SK-N-SH (cell line): ENCODE measurements at regions not wholly inside any gene's neighbourhood (a gene's known extent, or its start where the extent isn't known, plus 50 kb on each side); places are given as distances from the start of the nearest gene placed in this dataset.

Experiments
- CTCF ChIA-PET: fragments of 300-600, 350-600 bp; formaldehyde crosslinking; extraction: SDS; loops from one replicate; lab custom pipeline; 2021; lab: Yijun Ruan, JAX
- POLR2A ChIA-PET: fragments of 350-600 bp; sonication (Branson Sonifier 250); formaldehyde crosslinking; extraction: SDS; loops from one replicate; lab custom pipeline; 2020; ENCODE audit warnings: antibody characterized with exemption, inconsistent platforms; lab: Yijun Ruan, JAX
- DNase-seq: peaks from one replicate; pipeline ENCODE4 v3.0.0; 2012
- H2AFZ ChIP-seq: fragments of 200-600 bp; sonication (generic); 2 replicates; pipeline ENCODE4 v1.8.1; 2016; ENCODE audit warnings: antibody characterized with exemption, mild to moderate bottlenecking, low read depth
- H3F3A ChIP-seq: fragments of 200-600 bp; sonication (generic); replicated peaks from 2 replicates; pipeline ENCODE3; 2016; ENCODE audit warnings: antibody characterized with exemption, mild to moderate bottlenecking; ENCODE audit not compliant: insufficient read depth
- H3K27ac ChIP-seq, 2 experiments: fragments of 200-500 bp in 1 of 2; fragments of 200-600 bp in 1 of 2; sonication (Bioruptor generic) in 1 of 2; sonication (generic), shearing (Covaris generic) in 1 of 2; 2 replicates each; pipeline versions ENCODE4 v1.5.1 to v1.6.1; 2014 to 2016; ENCODE audit warnings: low read depth in 2 of 2, inconsistent platforms in 1 of 2, low read length in 1 of 2, mild to moderate bottlenecking in 1 of 2, mixed read lengths in 1 of 2
- H3K27me3 ChIP-seq: fragments of 200-600 bp; sonication (generic), shearing (Covaris generic); 2 replicates; pipeline ENCODE4 v1.6.1; 2016; ENCODE audit warnings: mixed run types; ENCODE audit not compliant: insufficient read depth
- H3K36me3 ChIP-seq, 2 experiments: fragments of 200-500 bp in 1 of 2; fragments of 200-600 bp in 1 of 2; sonication (Bioruptor generic) in 1 of 2; sonication (generic) in 1 of 2; replicated peaks in 1 of 2; 2 replicates each; pipeline versions ENCODE3 to v1.5.1; 2014 to 2016; ENCODE audit warnings: low read length in 1 of 2, mild to moderate bottlenecking in 1 of 2; ENCODE audit not compliant: insufficient read depth in 2 of 2, control insufficient read depth in 1 of 2
- H3K4me1 ChIP-seq, 2 experiments: fragments of 200-500 bp in 1 of 2; fragments of 200-600 bp in 1 of 2; sonication (Bioruptor generic) in 1 of 2; sonication (generic), shearing (Covaris generic) in 1 of 2; 2 replicates each; pipeline versions ENCODE4 v1.5.1 to v1.6.1; 2014 to 2016; ENCODE audit warnings: low read depth in 1 of 2, low read length in 1 of 2, mixed run types in 1 of 2; ENCODE audit not compliant: insufficient read depth in 2 of 2, control insufficient read depth in 1 of 2
- H3K4me2 ChIP-seq: fragments of 200-600 bp; sonication (generic), shearing (Covaris generic); 2 replicates; pipeline ENCODE4 v1.6.1; 2017; ENCODE audit warnings: mixed run types
- H3K4me3 ChIP-seq, 2 experiments: fragments of 200-500 bp in 1 of 2; fragments of 200-600 bp in 1 of 2; sonication (Bioruptor generic) in 1 of 2; sonication (generic), shearing (Covaris generic) in 1 of 2; 2 replicates each; pipeline versions ENCODE4 v1.5.1 to v1.8.1; 2014 to 2016; ENCODE audit warnings: low read depth in 2 of 2, inconsistent platforms in 1 of 2, low read length in 1 of 2, mild to moderate bottlenecking in 1 of 2, mixed read lengths in 1 of 2, moderate library complexity in 1 of 2
- H3K79me2 ChIP-seq: fragments of 200-600 bp; sonication (generic); 2 replicates; pipeline ENCODE4 v1.8.1; 2017; ENCODE audit warnings: mild to moderate bottlenecking; ENCODE audit not compliant: insufficient read depth
- H3K9ac ChIP-seq: fragments of 200-600 bp; sonication (generic); 2 replicates; pipeline ENCODE4 v1.6.1; 2017; ENCODE audit warnings: mixed run types
- H3K9me2 ChIP-seq: fragments of 200-600 bp; sonication (generic); 2 replicates; pipeline ENCODE4 v1.6.1; 2017; ENCODE audit warnings: mixed run types
- H3K9me3 ChIP-seq: fragments of 200-600 bp; sonication (generic); 2 replicates; pipeline ENCODE4 v1.6.1; 2017; ENCODE audit warnings: mixed run types, mild to moderate bottlenecking, moderate library complexity
- H4K20me1 ChIP-seq: fragments of 200-600 bp; sonication (generic); 2 replicates; pipeline ENCODE4 v1.6.1; 2017; ENCODE audit warnings: mild to moderate bottlenecking, mixed run types; ENCODE audit not compliant: insufficient read depth
- FOXJ3 ChIP-seq: sonication (generic); formaldehyde crosslinking; IDR thresholded peaks from 2 replicates; pipeline ENCODE4 v1.5.1; 2020; ENCODE audit warnings: mild to moderate bottlenecking, missing genetic modification reagents
- FOXM1 ChIP-seq: IDR thresholded peaks from 2 replicates; pipeline ENCODE4 v1.4.0; 2012; ENCODE audit warnings: low read depth, mild to moderate bottlenecking
- NFIC ChIP-seq: IDR thresholded peaks from 2 replicates; pipeline ENCODE4 v1.4.0; 2012; ENCODE audit warnings: borderline replicate concordance
- NRF1 ChIP-seq: IDR thresholded peaks from 2 replicates; pipeline ENCODE4 v1.6.1; 2012; ENCODE audit warnings: low read depth, mild to moderate bottlenecking, low read length
- RAD21 ChIP-seq: IDR thresholded peaks from 2 replicates; pipeline ENCODE4 v1.6.1; 2012; ENCODE audit warnings: mild to moderate bottlenecking, low read length
- RCOR1 ChIP-seq: fragments of 150-350 bp; IDR thresholded peaks from 2 replicates; pipeline ENCODE4 v1.6.1; 2017; ENCODE audit warnings: antibody characterized with exemption, low read length
- RFX5 ChIP-seq: IDR thresholded peaks from 2 replicates; pipeline ENCODE4 v1.6.1; 2012; ENCODE audit warnings: mild to moderate bottlenecking, improper control_type of control experiment, low read length
- RXRA ChIP-seq: IDR thresholded peaks from 2 replicates; pipeline ENCODE4 v1.4.0; 2012; ENCODE audit warnings: low read depth, mild to moderate bottlenecking, borderline replicate concordance
- SIN3A ChIP-seq: IDR thresholded peaks from 2 replicates; pipeline ENCODE4 v1.6.1; 2012; ENCODE audit warnings: low read depth, mild to moderate bottlenecking, low read length, moderate library complexity, borderline replicate concordance
- SMC3 ChIP-seq: IDR thresholded peaks from 2 replicates; pipeline ENCODE4 v1.6.1; 2012; ENCODE audit warnings: low read depth, low read length, improper control_type of control experiment
- TCF12 ChIP-seq: IDR thresholded peaks from 2 replicates; pipeline ENCODE4 v1.4.0; 2012
- YY1 ChIP-seq: IDR thresholded peaks from 2 replicates; pipeline ENCODE4 v1.4.0; 2012; ENCODE audit warnings: low read depth, mild to moderate bottlenecking
- WGBS: methylation state at CpG from one replicate; pipeline ENCODE4 v1.1.6; 2017; ENCODE audit warnings: low lambda C conversion rate; 5-methylcytosine and 5-hydroxymethylcytosine counted together
- TF ChIP-seq, protein P1 (sequence below): fragments of 150-350 bp; IDR thresholded peaks from 2 replicates; pipeline ENCODE4 v1.6.1; 2017; ENCODE audit warnings: antibody characterized with exemption, low read length, low read depth, borderline replicate concordance
- TF ChIP-seq, protein P2 (sequence below): IDR thresholded peaks from 2 replicates; pipeline ENCODE4 v1.4.0; 2012; ENCODE audit warnings: low read depth, borderline replicate concordance
- TF ChIP-seq, protein P3 (sequence below): IDR thresholded peaks from 2 replicates; pipeline ENCODE4 v1.4.0; 2012; ENCODE audit warnings: low read depth
- TF ChIP-seq, protein P4 (sequence below): fragments of 200-600 bp; sonication (generic); IDR thresholded peaks from 2 replicates; pipeline ENCODE4 v1.6.1; 2017; ENCODE audit warnings: antibody characterized with exemption, mild to moderate bottlenecking, moderate library complexity

DNA sequence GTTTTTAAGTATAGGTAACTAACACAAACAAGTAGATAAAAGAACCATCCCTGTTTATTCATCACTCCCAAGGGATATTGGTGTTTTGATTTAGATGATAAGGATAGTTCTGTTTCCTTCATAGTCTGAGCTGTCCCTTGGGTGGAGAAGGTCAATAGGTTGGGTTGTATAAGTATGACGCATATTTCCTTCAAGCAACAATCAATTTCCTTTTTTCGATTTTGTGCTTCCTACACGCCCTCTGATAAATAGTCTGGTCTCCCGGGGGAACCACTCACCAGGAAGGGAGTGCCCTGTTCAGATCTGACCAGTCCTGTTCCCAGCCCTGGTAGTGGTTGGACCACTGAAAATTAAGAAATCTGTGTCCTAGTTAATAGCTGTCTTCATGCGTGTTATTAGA, 378.8 kb upstream of the FAR2 start (continued):
- TF ChIP-seq, protein P1, sequence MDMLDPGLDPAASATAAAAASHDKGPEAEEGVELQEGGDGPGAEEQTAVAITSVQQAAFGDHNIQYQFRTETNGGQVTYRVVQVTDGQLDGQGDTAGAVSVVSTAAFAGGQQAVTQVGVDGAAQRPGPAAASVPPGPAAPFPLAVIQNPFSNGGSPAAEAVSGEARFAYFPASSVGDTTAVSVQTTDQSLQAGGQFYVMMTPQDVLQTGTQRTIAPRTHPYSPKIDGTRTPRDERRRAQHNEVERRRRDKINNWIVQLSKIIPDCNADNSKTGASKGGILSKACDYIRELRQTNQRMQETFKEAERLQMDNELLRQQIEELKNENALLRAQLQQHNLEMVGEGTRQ, result no peak
- TF ChIP-seq, protein P2, sequence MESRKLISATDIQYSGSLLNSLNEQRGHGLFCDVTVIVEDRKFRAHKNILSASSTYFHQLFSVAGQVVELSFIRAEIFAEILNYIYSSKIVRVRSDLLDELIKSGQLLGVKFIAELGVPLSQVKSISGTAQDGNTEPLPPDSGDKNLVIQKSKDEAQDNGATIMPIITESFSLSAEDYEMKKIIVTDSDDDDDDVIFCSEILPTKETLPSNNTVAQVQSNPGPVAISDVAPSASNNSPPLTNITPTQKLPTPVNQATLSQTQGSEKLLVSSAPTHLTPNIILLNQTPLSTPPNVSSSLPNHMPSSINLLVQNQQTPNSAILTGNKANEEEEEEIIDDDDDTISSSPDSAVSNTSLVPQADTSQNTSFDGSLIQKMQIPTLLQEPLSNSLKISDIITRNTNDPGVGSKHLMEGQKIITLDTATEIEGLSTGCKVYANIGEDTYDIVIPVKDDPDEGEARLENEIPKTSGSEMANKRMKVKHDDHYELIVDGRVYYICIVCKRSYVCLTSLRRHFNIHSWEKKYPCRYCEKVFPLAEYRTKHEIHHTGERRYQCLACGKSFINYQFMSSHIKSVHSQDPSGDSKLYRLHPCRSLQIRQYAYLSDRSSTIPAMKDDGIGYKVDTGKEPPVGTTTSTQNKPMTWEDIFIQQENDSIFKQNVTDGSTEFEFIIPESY, result no peak
- TF ChIP-seq SMC3, result no peak
- TF ChIP-seq NFIC, result no peak
- TF ChIP-seq RAD21, result no peak
- no peak for TF ChIP-seq FOXJ3 (CRISPR knock-in tag)
- no peak for TF ChIP-seq RFX5
- no peak for TF ChIP-seq TCF12
- no peak for TF ChIP-seq NRF1

DNA sequence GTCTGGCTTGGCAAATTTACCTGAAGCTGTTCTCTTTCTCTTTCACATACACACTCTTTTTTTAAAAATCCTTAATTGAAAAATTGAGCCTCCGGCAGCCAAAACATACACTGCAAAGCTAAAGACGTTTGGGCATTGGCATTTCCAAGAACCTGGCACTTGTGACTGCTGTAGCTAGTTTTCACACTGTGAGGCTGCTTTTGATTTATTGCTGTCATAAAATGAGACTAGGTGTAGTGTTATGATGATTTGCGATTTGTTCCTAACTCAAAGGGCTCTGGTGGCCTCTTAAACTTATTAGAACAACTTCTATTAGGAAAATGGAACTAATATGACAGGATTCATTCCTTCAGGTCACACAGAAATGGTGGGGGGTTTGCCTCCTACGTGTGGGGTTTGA, 377.1 kb upstream of the FAR2 start:
- Histone ChIP-seq H3K27ac (no peak overlapping the region), H3K27me3 (no peaks in the 10 kb centered on the region), H3K4me3 (no peak overlapping the region), H3K79me2 (no peaks in the 10 kb centered on the region), H3K4me2 (no peak overlapping the region), H3K9ac (no peak overlapping the region), H3K9me3 (no peaks in the 10 kb centered on the region), H3K4me1 (peaks cover 0 to 3% of the 10 kb centered on the region in 2 experiments; a peak in 2 of 4 replicates), H3K9me2 (no peaks in the 10 kb centered on the region), H3F3A (no peaks in the 10 kb centered on the region), H3K36me3 (no peaks in the 10 kb centered on the region), H2AFZ (no peak overlapping the region), H4K20me1 (no peaks in the 10 kb centered on the region)
- CTCF ChIA-PET, result interaction anchor here (1.1 kb wide), 1 partner anchor 17 kb away, joined by 3 read pairs; no protein-coding TSS in a partner anchor
- WGBS, result 54% methylated on average over 4 of the region's 4 CpGs
- POLR2A ChIA-PET, result no interaction called here
- no peak for DNase-seq
- TF ChIP-seq, protein P3, sequence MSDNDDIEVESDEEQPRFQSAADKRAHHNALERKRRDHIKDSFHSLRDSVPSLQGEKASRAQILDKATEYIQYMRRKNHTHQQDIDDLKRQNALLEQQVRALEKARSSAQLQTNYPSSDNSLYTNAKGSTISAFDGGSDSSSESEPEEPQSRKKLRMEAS, result no peak
- TF ChIP-seq TCF12 (no peak), RXRA (no peak), RCOR1 (no peak), FOXM1 (no peak), SIN3A (no peak), YY1 (no peak)
- TF ChIP-seq, protein P4, sequence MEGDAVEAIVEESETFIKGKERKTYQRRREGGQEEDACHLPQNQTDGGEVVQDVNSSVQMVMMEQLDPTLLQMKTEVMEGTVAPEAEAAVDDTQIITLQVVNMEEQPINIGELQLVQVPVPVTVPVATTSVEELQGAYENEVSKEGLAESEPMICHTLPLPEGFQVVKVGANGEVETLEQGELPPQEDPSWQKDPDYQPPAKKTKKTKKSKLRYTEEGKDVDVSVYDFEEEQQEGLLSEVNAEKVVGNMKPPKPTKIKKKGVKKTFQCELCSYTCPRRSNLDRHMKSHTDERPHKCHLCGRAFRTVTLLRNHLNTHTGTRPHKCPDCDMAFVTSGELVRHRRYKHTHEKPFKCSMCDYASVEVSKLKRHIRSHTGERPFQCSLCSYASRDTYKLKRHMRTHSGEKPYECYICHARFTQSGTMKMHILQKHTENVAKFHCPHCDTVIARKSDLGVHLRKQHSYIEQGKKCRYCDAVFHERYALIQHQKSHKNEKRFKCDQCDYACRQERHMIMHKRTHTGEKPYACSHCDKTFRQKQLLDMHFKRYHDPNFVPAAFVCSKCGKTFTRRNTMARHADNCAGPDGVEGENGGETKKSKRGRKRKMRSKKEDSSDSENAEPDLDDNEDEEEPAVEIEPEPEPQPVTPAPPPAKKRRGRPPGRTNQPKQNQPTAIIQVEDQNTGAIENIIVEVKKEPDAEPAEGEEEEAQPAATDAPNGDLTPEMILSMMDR, result no peak
